OCI-LY1 (cell line): ENCODE measurements at regions not wholly inside any gene's neighbourhood (a gene's known extent, or its start where the extent isn't known, plus 50 kb on each side); places are given as distances from the start of the nearest gene placed in this dataset.

Experiments
- EZH2 ChIP-seq: fragments of 200-600 bp; sonication (generic), shearing (Covaris generic); IDR thresholded peaks from 2 replicates; pipeline ENCODE4 v1.8.0; 2017; ENCODE audit warnings: borderline replicate concordance, mixed run types, mild to moderate bottlenecking, antibody characterized with exemption, low read length, moderate library complexity, mixed read lengths
- TF ChIP-seq, protein P1 (sequence below): fragments of 200-600 bp; sonication (generic), shearing (Covaris generic); IDR thresholded peaks from 2 replicates; pipeline ENCODE4 v1.5.1; 2017; ENCODE audit warnings: mild to moderate bottlenecking, antibody characterized with exemption, low read length, moderate library complexity, mixed read lengths

DNA sequence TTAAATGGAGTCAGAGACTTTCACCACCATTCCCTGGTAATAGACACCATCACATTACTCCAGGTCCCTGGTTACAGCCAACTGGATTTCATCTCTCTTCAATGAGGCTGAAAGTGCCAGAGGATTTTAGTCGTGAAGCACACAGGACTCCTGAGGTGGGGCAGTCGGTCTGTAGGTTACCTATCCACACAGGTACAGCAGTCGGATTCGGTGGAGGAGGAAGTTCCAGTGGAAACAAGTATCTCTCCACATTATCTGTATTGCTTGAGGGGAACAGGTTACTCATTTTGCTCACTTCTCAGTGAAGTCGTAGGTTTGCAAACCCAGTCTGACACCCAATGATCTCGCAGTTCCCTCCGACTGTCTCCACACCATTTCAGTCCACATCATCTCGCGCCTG lies 82.3 kb upstream of the TMEM45B start:
- TF ChIP-seq, protein P1, sequence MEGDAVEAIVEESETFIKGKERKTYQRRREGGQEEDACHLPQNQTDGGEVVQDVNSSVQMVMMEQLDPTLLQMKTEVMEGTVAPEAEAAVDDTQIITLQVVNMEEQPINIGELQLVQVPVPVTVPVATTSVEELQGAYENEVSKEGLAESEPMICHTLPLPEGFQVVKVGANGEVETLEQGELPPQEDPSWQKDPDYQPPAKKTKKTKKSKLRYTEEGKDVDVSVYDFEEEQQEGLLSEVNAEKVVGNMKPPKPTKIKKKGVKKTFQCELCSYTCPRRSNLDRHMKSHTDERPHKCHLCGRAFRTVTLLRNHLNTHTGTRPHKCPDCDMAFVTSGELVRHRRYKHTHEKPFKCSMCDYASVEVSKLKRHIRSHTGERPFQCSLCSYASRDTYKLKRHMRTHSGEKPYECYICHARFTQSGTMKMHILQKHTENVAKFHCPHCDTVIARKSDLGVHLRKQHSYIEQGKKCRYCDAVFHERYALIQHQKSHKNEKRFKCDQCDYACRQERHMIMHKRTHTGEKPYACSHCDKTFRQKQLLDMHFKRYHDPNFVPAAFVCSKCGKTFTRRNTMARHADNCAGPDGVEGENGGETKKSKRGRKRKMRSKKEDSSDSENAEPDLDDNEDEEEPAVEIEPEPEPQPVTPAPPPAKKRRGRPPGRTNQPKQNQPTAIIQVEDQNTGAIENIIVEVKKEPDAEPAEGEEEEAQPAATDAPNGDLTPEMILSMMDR: no peak
- TF ChIP-seq EZH2: no peak
